ENCODE measurements at regions not wholly inside any gene's neighbourhood (a gene's known extent, or its start where the extent isn't known, plus 50 kb on each side); places are given as distances from the start of the nearest gene placed in this dataset.

- H2AFZ ChIP-seq (ENCODE audit: low read length), result no peak overlapping the region; the same call in 1 of the 2 replicates
- H4K91ac ChIP-seq (replicated peaks; ENCODE audit: insufficient read length, low read length), result no peak overlapping the region
- ChIA-PET CTCF (ENCODE audit: partially characterized antibody) (interaction anchor here (1.0 to 1.9 kb wide), 4 partner anchors 11 to 22 kb away, joined by 3 to 6 read pairs (median 4); no protein-coding TSS in a partner anchor), POLR2A (ENCODE audit: partially characterized antibody) (no interaction called here)
- no peaks in the 10 kb centered on the region for H3K79me1 ChIP-seq (ENCODE audit: low read depth, low read length)
- no peaks in the 10 kb centered on the region for H3K4me1 ChIP-seq (replicated peaks in 1 of 4; ENCODE audit: control insufficient read depth in 3 of 4, insufficient read depth in 4 of 4, low read length in 3 of 4)
- no peaks in the 10 kb centered on the region for H4K20me1 ChIP-seq (replicated peaks in 1 of 2; ENCODE audit: control insufficient read depth in 1 of 2, insufficient read depth in 2 of 2, low read length in 2 of 2)
- H3K27me3 ChIP-seq (replicated peaks in 1 of 4; ENCODE audit: control insufficient read depth in 3 of 4, extremely low read depth in 1 of 4, insufficient read depth in 3 of 4, low read length in 3 of 4), result no peaks in the 10 kb centered on the region
- H3K79me2 ChIP-seq (ENCODE audit: control insufficient read depth in 1 of 2, insufficient read depth in 2 of 2, low read length in 2 of 2), result no peaks in the 10 kb centered on the region
- H3K4me2 ChIP-seq (ENCODE audit: insufficient read depth in 1 of 2, low read depth in 2 of 2, low read length in 2 of 2), result no peak overlapping the region
- no peak overlapping the region for H2BK120ac ChIP-seq (replicated peaks; ENCODE audit: low read depth, low read length)
- no peak overlapping the region for H3K4me3 ChIP-seq (ENCODE audit: extremely low read depth in 1 of 4, insufficient read depth in 2 of 4, low read depth in 3 of 4, low read length in 4 of 4)
- H3K9me3 ChIP-seq (ENCODE audit: insufficient read depth in 2 of 2, low read depth in 1 of 2, low read length in 1 of 2), result no peaks in the 10 kb centered on the region
- no peak overlapping the region for H3K27ac ChIP-seq (ENCODE audit: low read depth, low read length)
- no peak overlapping the region for H2AK5ac ChIP-seq (ENCODE audit: low read depth, low read length)
- H3K23ac ChIP-seq (ENCODE audit: insufficient read length), result no peak overlapping the region
- WGBS, 2 experiments (ENCODE audit: extremely low coverage in 1 of 2, insufficient coverage in 1 of 2, insufficient read length in 1 of 2, insufficient replicate concordance in 2 of 2, low coverage in 1 of 2, low lambda C conversion rate in 2 of 2, missing lambda C conversion rate in 1 of 2), result 94% methylated on average over 10 of the region's 10 CpGs; no CpG with 5 or more reads in 1 of the 2 experiments
- H3K18ac ChIP-seq (ENCODE audit: extremely low read depth, low read length), result no peak overlapping the region
- no peaks in the 10 kb centered on the region for H3K23me2 ChIP-seq (ENCODE audit: low read depth, low read length)
- no peak overlapping the region for H2BK15ac ChIP-seq (ENCODE audit: low read length)
- FAIRE-seq (no peak), DNase-seq (ENCODE audit: low read depth in 1 of 2, low spot score in 2 of 2) (no peak)
- no peak overlapping the region for H3K9ac ChIP-seq (replicated peaks in 1 of 4; ENCODE audit: extremely low read depth in 1 of 4, low read depth in 3 of 4, low read length in 3 of 4)
- no peak overlapping the region for H4K5ac ChIP-seq (ENCODE audit: insufficient read length, low read depth, low read length)
- no peaks in the 10 kb centered on the region for H3K36me3 ChIP-seq (ENCODE audit: control insufficient read depth in 2 of 4, insufficient read depth in 4 of 4, low read length in 3 of 4)
- no peak overlapping the region for H3K14ac ChIP-seq (ENCODE audit: insufficient read length)
- H3K4ac ChIP-seq (replicated peaks; ENCODE audit: insufficient read length, low read depth, low read length), result no peak overlapping the region
- no peak overlapping the region for H2BK20ac ChIP-seq (ENCODE audit: low read length)
- no peak overlapping the region for H3K56ac ChIP-seq (replicated peaks; ENCODE audit: insufficient read length, low read depth, low read length)
- H4K8ac ChIP-seq (ENCODE audit: extremely low read depth, insufficient read depth, low read length), result no peak overlapping the region
- H2BK12ac ChIP-seq (ENCODE audit: low read depth, low read length), result no peak overlapping the region
- no peak overlapping the region for H2BK5ac ChIP-seq (ENCODE audit: low read depth, low read length)
- TF ChIP-seq SUZ12 (IDR thresholded peaks at IDR 0.05; ENCODE audit: low read length), result no peak
- no peak for TF ChIP-seq YY1 (IDR thresholded peaks at IDR 0.05; ENCODE audit: low read depth, low read length)
- TF ChIP-seq SIRT6 (IDR thresholded peaks at IDR 0.05; ENCODE audit: low read length), result no peak
- no peak for TF ChIP-seq NRF1 (IDR thresholded peaks at IDR 0.05; ENCODE audit: low read depth, low read length)
- TF ChIP-seq KDM4A (IDR thresholded peaks at IDR 0.05; ENCODE audit: low read depth, low read length, severe bottlenecking), result no peak
- no peak for TF ChIP-seq KDM1A (IDR thresholded peaks at IDR 0.05; ENCODE audit: borderline replicate concordance, low read length)
- no peak for TF ChIP-seq EGR1 (IDR thresholded peaks at IDR 0.05; ENCODE audit: borderline replicate concordance, low read depth, low read length)
- no peak for TF ChIP-seq TBP (IDR thresholded peaks at IDR 0.05; ENCODE audit: low read depth, low read length)
Observed at GRCh38 chr5:79875230-79875629, 115.8 kb downstream of the MTX3 start.
